OCI-LY7 (cell line): ENCODE measurements at regions not wholly inside any gene's neighbourhood (a gene's known extent, or its start where the extent isn't known, plus 50 kb on each side); places are given as distances from the start of the nearest gene placed in this dataset.

Source experiments
- BruUV-seq: library from RNA; stranded (reverse); fragments of 400-500 nt; replicated peaks from 2 replicates; lab custom pipeline; 2021; lab: Mats Ljungman, UMichigan
- CTCF ChIA-PET: fragments of 300-600 bp; sonication (Branson Sonifier 250); formaldehyde crosslinking; loops from one replicate; lab custom pipeline; 2022; ENCODE audit warnings: antibody characterized with exemption; ENCODE audit not compliant: unreplicated experiment; lab: Charles Lee
- POLR2A ChIA-PET: fragments of 300-600 bp; sonication (Branson Sonifier 250); formaldehyde crosslinking; loops from one replicate; lab custom pipeline; 2022; ENCODE audit warnings: antibody characterized with exemption; lab: Charles Lee
- DNase-seq: peaks from one replicate; pipeline ENCODE4 v3.0.0-alpha.2; 2015; ENCODE audit warnings: low spot score
- H2AFZ ChIP-seq: fragments of 200-600 bp; sonication (generic), shearing (Covaris generic); 2 replicates; pipeline ENCODE4 v1.6.1; 2014; ENCODE audit warnings: mild to moderate bottlenecking, antibody characterized with exemption, low read length, moderate library complexity
- H3K27ac ChIP-seq: fragments of 200-600 bp; sonication (generic); 2 replicates; pipeline ENCODE4 v1.5.1; 2014; ENCODE audit warnings: mixed run types, low read depth, mild to moderate bottlenecking, moderate library complexity, low read length, inconsistent platforms; ENCODE audit not compliant: poor library complexity, severe bottlenecking
- H3K36me3 ChIP-seq: fragments of 200-600 bp; sonication (generic); 2 replicates; pipeline ENCODE4 v1.6.1; 2014; ENCODE audit warnings: mild to moderate bottlenecking, antibody characterized with exemption, low read length, moderate library complexity, mixed read lengths; ENCODE audit not compliant: insufficient read depth
- H3K4me1 ChIP-seq: fragments of 200-600 bp; sonication (generic); 2 replicates; pipeline ENCODE4 v1.5.1; 2014; ENCODE audit warnings: mild to moderate bottlenecking, low read length; ENCODE audit not compliant: insufficient read depth, poor library complexity, severe bottlenecking
- H3K4me2 ChIP-seq: fragments of 200-600 bp; sonication (generic); 2 replicates; pipeline ENCODE4 v1.6.1; 2014; ENCODE audit warnings: mild to moderate bottlenecking, low read length
- H3K4me3 ChIP-seq: fragments of 200-600 bp; sonication (generic); 2 replicates; pipeline ENCODE4 v1.5.1; 2014; ENCODE audit warnings: mild to moderate bottlenecking, low read depth, low read length; ENCODE audit not compliant: poor library complexity, severe bottlenecking
- H3K79me2 ChIP-seq: fragments of 200-600 bp; sonication (generic); 2 replicates; pipeline ENCODE4 v1.6.1; 2016; ENCODE audit warnings: low read depth, mild to moderate bottlenecking, low read length, moderate library complexity, mixed read lengths; ENCODE audit not compliant: insufficient read depth
- H3K9me2 ChIP-seq: fragments of 200-600 bp; sonication (generic); 2 replicates; pipeline ENCODE4 v1.6.1; 2016; ENCODE audit warnings: mild to moderate bottlenecking, low read length, mixed read lengths; ENCODE audit not compliant: insufficient read depth
- H3K9me3 ChIP-seq: fragments of 200-600 bp; sonication (generic); 2 replicates; pipeline ENCODE4 v1.6.1; 2014; ENCODE audit warnings: mild to moderate bottlenecking, mixed run types, low read length, mixed read lengths
- H4K20me1 ChIP-seq: fragments of 200-600 bp; sonication (generic); 2 replicates; pipeline ENCODE4 v1.6.1; 2014; ENCODE audit warnings: mild to moderate bottlenecking, antibody characterized with exemption, low read length, moderate library complexity, mixed read lengths; ENCODE audit not compliant: insufficient read depth
- EZH2phosphoT487 ChIP-seq: fragments of 200-600 bp; sonication (generic); IDR thresholded peaks from 2 replicates; pipeline ENCODE4 v1.6.1; 2018; ENCODE audit warnings: low read depth, borderline replicate concordance, mild to moderate bottlenecking, mixed run types, antibody characterized with exemption, low read length, moderate library complexity, mixed read lengths
- intact Hi-C: fragments of 100-400 bp; cut with micrococcal nuclease; formaldehyde crosslinking; loops from one replicate; pipeline ENCODE4 v1.10.0; 2022; ENCODE audit not compliant: unreplicated experiment
- TF ChIP-seq, protein P1 (sequence below): fragments of 200-600 bp; sonication (generic); conservative IDR thresholded peaks from 2 replicates; pipeline ENCODE4 v1.5.1; 2014; ENCODE audit warnings: mild to moderate bottlenecking, antibody characterized with exemption, low read length, moderate library complexity, mixed read lengths

DNA sequence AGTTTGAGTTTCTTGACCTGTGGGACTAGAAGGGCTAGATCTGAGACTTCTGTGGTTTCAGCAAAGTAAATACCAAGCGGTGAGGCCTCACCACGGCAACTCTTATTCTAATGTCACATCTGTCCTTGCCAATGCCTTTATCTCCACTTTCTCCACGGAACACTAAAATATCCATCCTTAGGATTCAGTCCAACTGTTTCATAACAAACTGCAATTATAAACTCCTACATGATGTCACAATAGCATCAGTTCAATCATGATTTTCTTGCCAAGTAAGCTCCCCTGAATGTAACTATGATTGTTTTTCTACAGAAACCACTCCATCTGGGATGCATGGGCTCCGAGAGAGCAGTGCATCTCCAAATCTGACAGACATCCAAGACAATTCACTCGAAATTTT, 79.6 kb downstream of the LRATD1 start:
- Histone ChIP-seq H3K4me2 (no peak overlapping the region), H4K20me1 (no peaks in the 10 kb centered on the region), H3K36me3 (no peaks in the 10 kb centered on the region), H2AFZ (no peak overlapping the region), H3K9me3 (no peaks in the 10 kb centered on the region), H3K9me2 (no peaks in the 10 kb centered on the region), H3K4me3 (no peak overlapping the region), H3K79me2 (no peaks in the 10 kb centered on the region), H3K27ac (no peak overlapping the region), H3K4me1 (no peaks in the 10 kb centered on the region)
- intact Hi-C loops, result no loop called here
- ChIA-PET POLR2A (interaction anchor here (0.6 to 1.0 kb wide), 3 partner anchors 14 to 300 kb away, joined by 3 read pairs; no protein-coding TSS in a partner anchor), CTCF (no interaction called here)
- TF ChIP-seq, protein P1, sequence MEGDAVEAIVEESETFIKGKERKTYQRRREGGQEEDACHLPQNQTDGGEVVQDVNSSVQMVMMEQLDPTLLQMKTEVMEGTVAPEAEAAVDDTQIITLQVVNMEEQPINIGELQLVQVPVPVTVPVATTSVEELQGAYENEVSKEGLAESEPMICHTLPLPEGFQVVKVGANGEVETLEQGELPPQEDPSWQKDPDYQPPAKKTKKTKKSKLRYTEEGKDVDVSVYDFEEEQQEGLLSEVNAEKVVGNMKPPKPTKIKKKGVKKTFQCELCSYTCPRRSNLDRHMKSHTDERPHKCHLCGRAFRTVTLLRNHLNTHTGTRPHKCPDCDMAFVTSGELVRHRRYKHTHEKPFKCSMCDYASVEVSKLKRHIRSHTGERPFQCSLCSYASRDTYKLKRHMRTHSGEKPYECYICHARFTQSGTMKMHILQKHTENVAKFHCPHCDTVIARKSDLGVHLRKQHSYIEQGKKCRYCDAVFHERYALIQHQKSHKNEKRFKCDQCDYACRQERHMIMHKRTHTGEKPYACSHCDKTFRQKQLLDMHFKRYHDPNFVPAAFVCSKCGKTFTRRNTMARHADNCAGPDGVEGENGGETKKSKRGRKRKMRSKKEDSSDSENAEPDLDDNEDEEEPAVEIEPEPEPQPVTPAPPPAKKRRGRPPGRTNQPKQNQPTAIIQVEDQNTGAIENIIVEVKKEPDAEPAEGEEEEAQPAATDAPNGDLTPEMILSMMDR, result no peak
- TF ChIP-seq EZH2phosphoT487, result no peak
- DNase-seq, result no peak
- no TSS peak for BruUV-seq

DNA sequence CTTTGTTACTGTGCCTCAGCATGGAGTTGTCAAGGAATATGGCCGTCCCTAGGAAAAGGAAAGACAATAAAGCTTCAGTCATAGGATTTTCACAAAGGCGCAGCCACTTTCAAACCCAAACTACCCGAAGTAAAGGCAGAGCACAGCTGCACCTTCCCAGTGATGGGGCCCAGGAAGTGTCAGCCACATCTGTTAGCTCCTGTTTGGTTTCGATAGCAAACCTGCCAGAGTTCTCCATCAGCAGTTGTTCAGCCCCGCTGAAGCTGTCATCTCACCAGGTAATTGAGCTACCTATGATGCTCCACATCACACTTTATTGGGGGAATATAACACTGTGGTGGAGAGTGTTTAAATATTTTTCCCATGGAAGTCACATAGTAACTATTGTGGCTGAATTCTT, 80.7 kb downstream of the LRATD1 start:
- no peaks in the 10 kb centered on the region for H3K4me1 ChIP-seq
- H2AFZ ChIP-seq, result no peak overlapping the region
- H3K4me3 ChIP-seq, result no peak overlapping the region
- POLR2A ChIA-PET, result interaction anchor here (0.7 to 1.5 kb wide), 3 partner anchors 10 to 21 kb away, joined by 3 to 5 read pairs (median 3); no protein-coding TSS in a partner anchor
- TF ChIP-seq EZH2phosphoT487, result no peak
- TF ChIP-seq, protein P1, result no peak
- BruUV-seq, result no TSS peak
- H3K4me2 ChIP-seq, result no peak overlapping the region
- H3K27ac ChIP-seq, result no peak overlapping the region
- CTCF ChIA-PET, result no interaction called here
- no peak for DNase-seq
- H3K36me3 ChIP-seq, result no peaks in the 10 kb centered on the region
- no peaks in the 10 kb centered on the region for H3K79me2 ChIP-seq
- H4K20me1 ChIP-seq, result no peaks in the 10 kb centered on the region
- H3K9me3 ChIP-seq, result no peaks in the 10 kb centered on the region
- intact Hi-C loops, result no loop called here
- no peaks in the 10 kb centered on the region for H3K9me2 ChIP-seq

GRCh38 chr2:14715600-14715999, 83.1 kb downstream of the LRATD1 start:
- ChIA-PET POLR2A (no interaction called here), CTCF (no interaction called here)
- Histone ChIP-seq H3K4me2 (no peak overlapping the region), H2AFZ (no peak overlapping the region), H3K4me1 (no peaks in the 10 kb centered on the region), H3K9me3 (no peaks in the 10 kb centered on the region), H3K4me3 (no peak overlapping the region), H4K20me1 (no peaks in the 10 kb centered on the region), H3K79me2 (no peaks in the 10 kb centered on the region), H3K36me3 (no peaks in the 10 kb centered on the region), H3K9me2 (no peaks in the 10 kb centered on the region), H3K27ac (no peak overlapping the region)
- no peak for DNase-seq
- TF ChIP-seq EZH2phosphoT487, result no peak
- TF ChIP-seq, protein P1, result no peak
- BruUV-seq, result no TSS peak
- intact Hi-C loops, result no loop called here
